ENCODE measurements at regions not wholly inside any gene's neighbourhood (a gene's known extent, or its start where the extent isn't known, plus 50 kb on each side); places are given as distances from the start of the nearest gene placed in this dataset.
A peak's percentile ranks its signal among the peaks of the same experiment; 100 is the strongest.

GRCh38 chr3:159902546-159903314, 85.9 kb upstream of the IL12A start:
- H3K4me1 Mint-ChIP-seq (ENCODE audit: low read depth) = no peaks in the 10 kb centered on the region
- no peak overlapping the region for H3K4me3 Mint-ChIP-seq
- H3K27me3 Mint-ChIP-seq (ENCODE audit: low read depth) = peaks cover 47% of the 10 kb centered on the region
- no peaks in the 10 kb centered on the region for H3K9me3 Mint-ChIP-seq
- H3K27ac Mint-ChIP-seq = no peak overlapping the region
- no peaks in the 10 kb centered on the region for H3K36me3 Mint-ChIP-seq (ENCODE audit: low read depth)

- no peaks in the 10 kb centered on the region for H3K9me3 Mint-ChIP-seq
- H3K27ac Mint-ChIP-seq = no peak overlapping the region
- H3K4me3 Mint-ChIP-seq = no peak overlapping the region
- no peaks in the 10 kb centered on the region for H3K4me1 Mint-ChIP-seq (ENCODE audit: low read depth)
- H3K36me3 Mint-ChIP-seq (ENCODE audit: low read depth) = no peaks in the 10 kb centered on the region
- peaks cover 47% of the 10 kb centered on the region for H3K27me3 Mint-ChIP-seq (ENCODE audit: low read depth)
Observed at GRCh38 chr3:159904455-159904854, 84.2 kb upstream of the IL12A start.

- Mint-ChIP-seq H3K4me1 (ENCODE audit: low read depth) (no peaks in the 10 kb centered on the region), H3K4me3 (no peak overlapping the region), H3K27me3 (ENCODE audit: low read depth) (peaks cover 47% of the 10 kb centered on the region), H3K36me3 (ENCODE audit: low read depth) (no peaks in the 10 kb centered on the region), H3K27ac (no peak overlapping the region), H3K9me3 (no peaks in the 10 kb centered on the region)
Observed at GRCh38 chr3:159904911-159905310, 83.7 kb upstream of the IL12A start.

GRCh38 chr3:159907828-159908227, 80.8 kb upstream of the IL12A start:
- Mint-ChIP-seq H3K36me3 (ENCODE audit: low read depth) (no peaks in the 10 kb centered on the region), H3K27ac (no peak overlapping the region), H3K27me3 (ENCODE audit: low read depth) (peaks cover 39% of the 10 kb centered on the region), H3K4me1 (ENCODE audit: low read depth) (peaks cover 8% of the 10 kb centered on the region), H3K4me3 (no peak overlapping the region), H3K9me3 (no peaks in the 10 kb centered on the region)

GRCh38 chr3:159910991-159911663, 77.5 kb upstream of the IL12A start:
- Mint-ChIP-seq H3K36me3 (ENCODE audit: low read depth) (no peaks in the 10 kb centered on the region), H3K4me3 (peak overlapping the region; percentile 71), H3K27ac (peak overlapping the region; percentile 79), H3K9me3 (no peaks in the 10 kb centered on the region), H3K27me3 (ENCODE audit: low read depth) (peaks cover 19% of the 10 kb centered on the region), H3K4me1 (ENCODE audit: low read depth) (peaks cover 8% of the 10 kb centered on the region)

- peak overlapping the region; percentile 71 for H3K4me3 Mint-ChIP-seq
Observed at GRCh38 chr3:159911664-159912037, 77.0 kb upstream of the IL12A start.

GRCh38 chr3:159913712-159914414, 74.8 kb upstream of the IL12A start:
- peaks cover 16% of the 10 kb centered on the region for H3K27me3 Mint-ChIP-seq (ENCODE audit: low read depth)
- H3K9me3 Mint-ChIP-seq = no peaks in the 10 kb centered on the region
- H3K4me1 Mint-ChIP-seq (ENCODE audit: low read depth) = peaks cover 8% of the 10 kb centered on the region
- H3K36me3 Mint-ChIP-seq (ENCODE audit: low read depth) = no peaks in the 10 kb centered on the region
- H3K4me3 Mint-ChIP-seq = no peak overlapping the region
- H3K27ac Mint-ChIP-seq = no peak overlapping the region

More at GRCh38 chr3:159911664-159912037, 77.0 kb upstream of the IL12A start:
- Mint-ChIP-seq H3K9me3 (no peaks in the 10 kb centered on the region), H3K4me1 (ENCODE audit: low read depth) (peaks cover 8% of the 10 kb centered on the region), H3K27ac (peak overlapping the region; percentile 79), H3K27me3 (ENCODE audit: low read depth) (peaks cover 19% of the 10 kb centered on the region), H3K36me3 (ENCODE audit: low read depth) (no peaks in the 10 kb centered on the region)

GRCh38 chr3:159914426-159914825, 74.2 kb upstream of the IL12A start:
- Mint-ChIP-seq H3K4me3 (no peak overlapping the region), H3K4me1 (ENCODE audit: low read depth) (peaks cover 8% of the 10 kb centered on the region), H3K9me3 (no peaks in the 10 kb centered on the region), H3K27me3 (ENCODE audit: low read depth) (peaks cover 16% of the 10 kb centered on the region), H3K27ac (no peak overlapping the region), H3K36me3 (ENCODE audit: low read depth) (no peaks in the 10 kb centered on the region)

GRCh38 chr3:159916052-159916451, 72.6 kb upstream of the IL12A start:
- Mint-ChIP-seq H3K27ac (no peak overlapping the region), H3K36me3 (ENCODE audit: low read depth) (no peaks in the 10 kb centered on the region), H3K4me1 (ENCODE audit: low read depth) (peaks cover 7% of the 10 kb centered on the region), H3K27me3 (ENCODE audit: low read depth) (peaks cover 20% of the 10 kb centered on the region), H3K9me3 (no peaks in the 10 kb centered on the region), H3K4me3 (no peak overlapping the region)

- Mint-ChIP-seq H3K27ac (no peak overlapping the region), H3K9me3 (no peaks in the 10 kb centered on the region), H3K27me3 (ENCODE audit: low read depth) (peaks cover 27% of the 10 kb centered on the region), H3K36me3 (ENCODE audit: low read depth) (no peaks in the 10 kb centered on the region), H3K4me3 (no peak overlapping the region), H3K4me1 (ENCODE audit: low read depth) (no peaks in the 10 kb centered on the region)
Observed at GRCh38 chr3:159917141-159917540, 71.5 kb upstream of the IL12A start.

GRCh38 chr3:159919873-159920272, 68.8 kb upstream of the IL12A start:
- Mint-ChIP-seq H3K4me3 (no peak overlapping the region), H3K27ac (no peak overlapping the region), H3K4me1 (ENCODE audit: low read depth) (no peaks in the 10 kb centered on the region), H3K27me3 (ENCODE audit: low read depth) (peaks cover 30% of the 10 kb centered on the region), H3K9me3 (no peaks in the 10 kb centered on the region), H3K36me3 (ENCODE audit: low read depth) (no peaks in the 10 kb centered on the region)

- Mint-ChIP-seq H3K4me3 (no peak overlapping the region), H3K36me3 (ENCODE audit: low read depth) (no peaks in the 10 kb centered on the region), H3K27ac (no peak overlapping the region), H3K9me3 (no peaks in the 10 kb centered on the region), H3K27me3 (ENCODE audit: low read depth) (peaks cover 26% of the 10 kb centered on the region), H3K4me1 (ENCODE audit: low read depth) (no peaks in the 10 kb centered on the region)
Observed at GRCh38 chr3:159922193-159922840, 66.3 kb upstream of the IL12A start.

- Mint-ChIP-seq H3K9me3 (no peaks in the 10 kb centered on the region), H3K27me3 (ENCODE audit: low read depth) (peaks cover 20% of the 10 kb centered on the region), H3K4me3 (no peak overlapping the region), H3K27ac (no peak overlapping the region), H3K4me1 (ENCODE audit: low read depth) (no peaks in the 10 kb centered on the region), H3K36me3 (ENCODE audit: low read depth) (no peaks in the 10 kb centered on the region)
Observed at GRCh38 chr3:159922861-159923312, 65.7 kb upstream of the IL12A start.

- no peaks in the 10 kb centered on the region for H3K9me3 Mint-ChIP-seq
- no peak overlapping the region for H3K27ac Mint-ChIP-seq
- H3K4me1 Mint-ChIP-seq (ENCODE audit: low read depth) = peaks cover under 1% of the 10 kb centered on the region
- no peak overlapping the region for H3K4me3 Mint-ChIP-seq
- H3K36me3 Mint-ChIP-seq (ENCODE audit: low read depth) = no peaks in the 10 kb centered on the region
- H3K27me3 Mint-ChIP-seq (ENCODE audit: low read depth) = peaks cover 20% of the 10 kb centered on the region
Observed at GRCh38 chr3:159923336-159923735, 65.3 kb upstream of the IL12A start.

All from T-helper 1 cell treated with Interleukin-12 subunit alpha and Interleukin-12 subunit beta and Interleukin-4 antibody, amounts not matched to agents 30 μg/mL and 1 μg/mL, for 36 hours (primary cell).